Activated naive CD4-positive, alpha-beta T cell treated with anti-CD3 and anti-CD28 coated beads, Interleukin-2, amount 50 U/mL, for 24 hours (primary cell): ENCODE measurements at regions not wholly inside any gene's neighbourhood (a gene's known extent, or its start where the extent isn't known, plus 50 kb on each side); places are given as distances from the start of the nearest gene placed in this dataset.

Source experiments
- H3K27ac Mint-ChIP-seq: one replicate; pipeline ENCODE4 v1.8.0; 2021; ENCODE audit warnings: mild to moderate bottlenecking, mixed read lengths
- H3K27me3 Mint-ChIP-seq: one replicate; pipeline ENCODE4 v1.8.0; 2021; ENCODE audit warnings: mixed read lengths
- H3K36me3 Mint-ChIP-seq: one replicate; pipeline ENCODE4 v1.8.0; 2021; ENCODE audit warnings: mixed read lengths
- H3K4me1 Mint-ChIP-seq: one replicate; pipeline ENCODE4 v1.8.0; 2021; ENCODE audit warnings: mixed read lengths
- H3K4me3 Mint-ChIP-seq: one replicate; pipeline ENCODE4 v1.8.0; 2021; ENCODE audit warnings: mild to moderate bottlenecking, mixed read lengths
- H3K9me3 Mint-ChIP-seq: one replicate; pipeline ENCODE4 v1.8.0; 2021; ENCODE audit warnings: mixed read lengths

GRCh38 chr13:67844574-67844973, 614.4 kb upstream of the PCDH9 start:
- Mint-ChIP-seq H3K27ac (no peak overlapping the region), H3K27me3 (no peaks in the 10 kb centered on the region), H3K4me1 (no peaks in the 10 kb centered on the region), H3K4me3 (no peak overlapping the region), H3K9me3 (peaks cover 4% of the 10 kb centered on the region), H3K36me3 (no peaks in the 10 kb centered on the region)

GRCh38 chr13:67841071-67841470, 610.9 kb upstream of the PCDH9 start:
- Mint-ChIP-seq H3K27ac (no peak overlapping the region), H3K4me3 (no peak overlapping the region)

GRCh38 chr13:67833564-67833963, 603.4 kb upstream of the PCDH9 start:
- Mint-ChIP-seq H3K4me1 (no peaks in the 10 kb centered on the region), H3K27ac (no peak overlapping the region), H3K36me3 (no peaks in the 10 kb centered on the region), H3K4me3 (no peak overlapping the region), H3K27me3 (no peaks in the 10 kb centered on the region), H3K9me3 (no peaks in the 10 kb centered on the region)

More at GRCh38 chr13:67841071-67841470, 610.9 kb upstream of the PCDH9 start:
- Mint-ChIP-seq H3K9me3 (no peaks in the 10 kb centered on the region), H3K27me3 (no peaks in the 10 kb centered on the region), H3K36me3 (no peaks in the 10 kb centered on the region), H3K4me1 (no peaks in the 10 kb centered on the region)

- H3K9me3 Mint-ChIP-seq = peaks cover 5% of the 10 kb centered on the region
- no peak overlapping the region for H3K27ac Mint-ChIP-seq
- no peaks in the 10 kb centered on the region for H3K27me3 Mint-ChIP-seq
- no peak overlapping the region for H3K4me3 Mint-ChIP-seq
- no peaks in the 10 kb centered on the region for H3K36me3 Mint-ChIP-seq
- H3K4me1 Mint-ChIP-seq = no peaks in the 10 kb centered on the region
These were observed 599.5 kb upstream of the PCDH9 start for GRCh38 chr13:67829641-67830040.

- Mint-ChIP-seq H3K27ac (no peak overlapping the region), H3K4me1 (no peaks in the 10 kb centered on the region), H3K9me3 (peaks cover 5% of the 10 kb centered on the region), H3K4me3 (no peak overlapping the region), H3K36me3 (no peaks in the 10 kb centered on the region), H3K27me3 (no peaks in the 10 kb centered on the region)
These were observed 597.9 kb upstream of the PCDH9 start for GRCh38 chr13:67827992-67828391.

GRCh38 chr13:67821606-67822005, 591.5 kb upstream of the PCDH9 start:
- no peaks in the 10 kb centered on the region for H3K9me3 Mint-ChIP-seq
- H3K27me3 Mint-ChIP-seq = no peaks in the 10 kb centered on the region
- no peak overlapping the region for H3K27ac Mint-ChIP-seq
- H3K4me1 Mint-ChIP-seq = no peaks in the 10 kb centered on the region
- no peaks in the 10 kb centered on the region for H3K36me3 Mint-ChIP-seq
- H3K4me3 Mint-ChIP-seq = no peak overlapping the region

GRCh38 chr13:67806796-67807195, 576.7 kb upstream of the PCDH9 start:
- H3K4me3 Mint-ChIP-seq = no peak overlapping the region
- H3K9me3 Mint-ChIP-seq = peaks cover 9% of the 10 kb centered on the region
- H3K4me1 Mint-ChIP-seq = no peaks in the 10 kb centered on the region
- H3K27me3 Mint-ChIP-seq = no peaks in the 10 kb centered on the region
- H3K36me3 Mint-ChIP-seq = no peaks in the 10 kb centered on the region
- no peak overlapping the region for H3K27ac Mint-ChIP-seq

GRCh38 chr13:67803118-67803517, 573.0 kb upstream of the PCDH9 start:
- no peaks in the 10 kb centered on the region for H3K4me1 Mint-ChIP-seq
- H3K27ac Mint-ChIP-seq = no peak overlapping the region
- H3K27me3 Mint-ChIP-seq = no peaks in the 10 kb centered on the region
- H3K36me3 Mint-ChIP-seq = no peaks in the 10 kb centered on the region
- H3K4me3 Mint-ChIP-seq = no peak overlapping the region
- peaks cover 12% of the 10 kb centered on the region for H3K9me3 Mint-ChIP-seq

GRCh38 chr13:67792151-67792676, 562.1 kb upstream of the PCDH9 start:
- no peaks in the 10 kb centered on the region for H3K4me1 Mint-ChIP-seq
- H3K27ac Mint-ChIP-seq = no peak overlapping the region
- H3K36me3 Mint-ChIP-seq = no peaks in the 10 kb centered on the region
- H3K9me3 Mint-ChIP-seq = no peaks in the 10 kb centered on the region
- no peak overlapping the region for H3K4me3 Mint-ChIP-seq
- no peaks in the 10 kb centered on the region for H3K27me3 Mint-ChIP-seq

- Mint-ChIP-seq H3K27me3 (no peaks in the 10 kb centered on the region), H3K27ac (no peak overlapping the region), H3K9me3 (no peaks in the 10 kb centered on the region), H3K4me3 (no peak overlapping the region), H3K36me3 (no peaks in the 10 kb centered on the region), H3K4me1 (no peaks in the 10 kb centered on the region)
These were observed 560.9 kb upstream of the PCDH9 start for GRCh38 chr13:67791047-67791446.

GRCh38 chr13:67776151-67776550, 546.0 kb upstream of the PCDH9 start:
- Mint-ChIP-seq H3K27me3 (no peaks in the 10 kb centered on the region), H3K36me3 (no peaks in the 10 kb centered on the region), H3K4me1 (no peaks in the 10 kb centered on the region)

GRCh38 chr13:67775359-67775758, 545.2 kb upstream of the PCDH9 start:
- H3K9me3 Mint-ChIP-seq = no peaks in the 10 kb centered on the region
- H3K36me3 Mint-ChIP-seq = no peaks in the 10 kb centered on the region
- no peaks in the 10 kb centered on the region for H3K4me1 Mint-ChIP-seq
- no peaks in the 10 kb centered on the region for H3K27me3 Mint-ChIP-seq
- H3K27ac Mint-ChIP-seq = no peak overlapping the region
- no peak overlapping the region for H3K4me3 Mint-ChIP-seq

More at GRCh38 chr13:67776151-67776550, 546.0 kb upstream of the PCDH9 start:
- H3K9me3 Mint-ChIP-seq = no peaks in the 10 kb centered on the region
- no peak overlapping the region for H3K27ac Mint-ChIP-seq
- H3K4me3 Mint-ChIP-seq = no peak overlapping the region

GRCh38 chr13:67772807-67773453, 542.8 kb upstream of the PCDH9 start:
- Mint-ChIP-seq H3K4me3 (no peak overlapping the region), H3K27me3 (no peaks in the 10 kb centered on the region), H3K4me1 (no peaks in the 10 kb centered on the region), H3K36me3 (no peaks in the 10 kb centered on the region), H3K9me3 (no peaks in the 10 kb centered on the region), H3K27ac (no peak overlapping the region)

GRCh38 chr13:67771106-67771505, 541.0 kb upstream of the PCDH9 start:
- H3K4me1 Mint-ChIP-seq = no peaks in the 10 kb centered on the region

GRCh38 chr13:67769987-67770341, 539.8 kb upstream of the PCDH9 start:
- Mint-ChIP-seq H3K4me3 (no peak overlapping the region), H3K9me3 (no peaks in the 10 kb centered on the region), H3K27me3 (no peaks in the 10 kb centered on the region), H3K4me1 (no peaks in the 10 kb centered on the region), H3K36me3 (no peaks in the 10 kb centered on the region), H3K27ac (peak overlapping the region; percentile 68)

More at GRCh38 chr13:67771106-67771505, 541.0 kb upstream of the PCDH9 start:
- Mint-ChIP-seq H3K4me3 (no peak overlapping the region), H3K27ac (no peak overlapping the region), H3K36me3 (no peaks in the 10 kb centered on the region), H3K9me3 (no peaks in the 10 kb centered on the region), H3K27me3 (no peaks in the 10 kb centered on the region)

GRCh38 chr13:67769063-67769986, 539.2 kb upstream of the PCDH9 start:
- Mint-ChIP-seq H3K36me3 (no peaks in the 10 kb centered on the region), H3K4me1 (no peaks in the 10 kb centered on the region), H3K9me3 (no peaks in the 10 kb centered on the region), H3K27ac (peak overlapping the region; percentile 68), H3K4me3 (no peak overlapping the region), H3K27me3 (no peaks in the 10 kb centered on the region)
